ENCODE measurements at regions not wholly inside any gene's neighbourhood (a gene's known extent, or its start where the extent isn't known, plus 50 kb on each side); places are given as distances from the start of the nearest gene placed in this dataset.

- TF ChIP-seq POLR2A (IDR thresholded peaks at IDR 0.05; ENCODE audit: low read depth, low read length) (no peak), TAF1 (IDR thresholded peaks at IDR 0.05; ENCODE audit: low read depth, low read length) (no peak), POLR2AphosphoS5 (IDR thresholded peaks at IDR 0.05; ENCODE audit: low read depth, low read length) (no peak), PAX5 (IDR thresholded peaks at IDR 0.05; ENCODE audit: insufficient read depth, low read length, severe bottlenecking) (no peak), SPI1 (IDR thresholded peaks at IDR 0.05; ENCODE audit: low read depth, low read length) (no peak), POU2F2 (IDR thresholded peaks at IDR 0.05; ENCODE audit: low read depth, low read length) (no peak)
Measured at GRCh38 chr9:88783711-88784083, 207.6 kb upstream of the S1PR3 start.

All from GM12891 (cell line).